Hepatocyte (in vitro differentiated cells): ENCODE measurements at regions not wholly inside any gene's neighbourhood (a gene's known extent, or its start where the extent isn't known, plus 50 kb on each side); places are given as distances from the start of the nearest gene placed in this dataset.

Experiments used
- DNase-seq: peaks from one replicate; pipeline ENCODE4 v3.0.0-alpha.2; 2016; ENCODE audit warnings: low spot score
- H2AFZ ChIP-seq: fragments of 200-600 bp; sonication (generic); 2 replicates; pipeline ENCODE4 v1.6.0; 2016; ENCODE audit warnings: antibody characterized with exemption, mild to moderate bottlenecking
- H3K27ac ChIP-seq: fragments of 200-600 bp; sonication (generic); 2 replicates; pipeline ENCODE4 v1.5.1; 2016; ENCODE audit warnings: mild to moderate bottlenecking
- H3K27me3 ChIP-seq: fragments of 200-600 bp; sonication (generic); 2 replicates; pipeline ENCODE4 v1.6.1; 2016
- H3K36me3 ChIP-seq: fragments of 200-600 bp; sonication (generic); replicated peaks from 2 replicates; pipeline ENCODE4 v1.5.1; 2016; ENCODE audit warnings: low read depth; ENCODE audit not compliant: insufficient read depth
- H3K4me1 ChIP-seq: fragments of 200-600 bp; sonication (generic); 2 replicates; pipeline ENCODE4 v1.5.1; 2016; ENCODE audit warnings: mild to moderate bottlenecking, moderate library complexity; ENCODE audit not compliant: insufficient read depth
- H3K4me2 ChIP-seq: fragments of 200-600 bp; sonication (generic); 2 replicates; pipeline ENCODE4 v1.6.0; 2016
- H3K4me3 ChIP-seq: fragments of 200-600 bp; sonication (generic); 2 replicates; pipeline ENCODE4 v1.5.1; 2016; ENCODE audit warnings: mild to moderate bottlenecking
- H3K79me2 ChIP-seq: fragments of 200-600 bp; sonication (generic); 2 replicates; pipeline ENCODE4 v1.6.0; 2017; ENCODE audit warnings: mild to moderate bottlenecking
- H3K9me2 ChIP-seq: fragments of 200-600 bp; sonication (generic); replicated peaks from 2 replicates; pipeline ENCODE4 v1.6.0; 2017; ENCODE audit warnings: mild to moderate bottlenecking; ENCODE audit not compliant: insufficient read depth
- H3K9me3 ChIP-seq: fragments of 200-600 bp; sonication (generic); 2 replicates; pipeline ENCODE4 v1.5.1; 2016; ENCODE audit warnings: low read depth, mild to moderate bottlenecking
- H4K20me1 ChIP-seq: fragments of 200-600 bp; sonication (generic); 2 replicates; pipeline ENCODE4 v1.6.0; 2016; ENCODE audit warnings: mild to moderate bottlenecking; ENCODE audit not compliant: insufficient read depth, poor library complexity, severe bottlenecking
- CTCF ChIP-seq: fragments of 200-600 bp; sonication (generic); IDR thresholded peaks from 2 replicates; pipeline ENCODE4 v1.5.1; 2016; ENCODE audit warnings: antibody characterized with exemption, mild to moderate bottlenecking; ENCODE audit not compliant: poor library complexity
- EZH2 ChIP-seq: fragments of 200-600 bp; sonication (generic); IDR thresholded peaks from 2 replicates; pipeline ENCODE4 v1.6.1; 2016; ENCODE audit warnings: antibody characterized with exemption, mild to moderate bottlenecking, borderline replicate concordance
- EZH2phosphoT487 ChIP-seq: fragments of 200-600 bp; sonication (generic); IDR thresholded peaks from one replicate; pipeline ENCODE4 v1.6.1; 2018; ENCODE audit warnings: antibody characterized with exemption, mild to moderate bottlenecking, low read depth, moderate library complexity; ENCODE audit not compliant: unreplicated experiment, severe bottlenecking
- WGBS: methylation state at CpG from one replicate; pipeline ENCODE4 v1.1.6; 2016; ENCODE audit warnings: low lambda C conversion rate; ENCODE audit errors: missing lambda C conversion rate; 5-methylcytosine and 5-hydroxymethylcytosine counted together

GRCh38 chr6:16849988-16850680 lies 88.9 kb upstream of the ATXN1 start:
- no peaks in the 10 kb centered on the region for H4K20me1 ChIP-seq
- H3K4me1 ChIP-seq = peaks cover 20% of the 10 kb centered on the region
- H3K9me3 ChIP-seq = no peaks in the 10 kb centered on the region
- peak overlapping the region; percentile 35 for H3K27ac ChIP-seq
- no peak overlapping the region for H3K4me3 ChIP-seq
- no peaks in the 10 kb centered on the region for H3K79me2 ChIP-seq
- no peak for DNase-seq
- H3K4me2 ChIP-seq = peak overlapping the region; percentile 35
- H2AFZ ChIP-seq = no peak overlapping the region
- no peaks in the 10 kb centered on the region for H3K9me2 ChIP-seq
- 53% methylated on average over 7 of the region's 7 CpGs for WGBS
- no peak for TF ChIP-seq EZH2phosphoT487
- TF ChIP-seq EZH2 = no peak
- no peaks in the 10 kb centered on the region for H3K27me3 ChIP-seq
- no peaks in the 10 kb centered on the region for H3K36me3 ChIP-seq

GRCh38 chr6:16849280-16849987 lies 88.2 kb upstream of the ATXN1 start:
- TF ChIP-seq EZH2phosphoT487 = no peak
- TF ChIP-seq CTCF = no peak
- no peak for TF ChIP-seq EZH2
- no peak overlapping the region for H3K4me3 ChIP-seq
- DNase-seq = peak; percentile 29
- no peak overlapping the region for H2AFZ ChIP-seq
- H3K79me2 ChIP-seq = no peaks in the 10 kb centered on the region
- peaks cover 20% of the 10 kb centered on the region for H3K4me1 ChIP-seq
- 36% methylated on average over 11 of the region's 11 CpGs for WGBS
- H3K9me2 ChIP-seq = no peaks in the 10 kb centered on the region
- H3K27me3 ChIP-seq = no peaks in the 10 kb centered on the region
- peak overlapping the region; percentile 35 for H3K4me2 ChIP-seq
- peak overlapping the region; percentile 35 for H3K27ac ChIP-seq
- H3K9me3 ChIP-seq = no peaks in the 10 kb centered on the region
- no peaks in the 10 kb centered on the region for H3K36me3 ChIP-seq
- no peaks in the 10 kb centered on the region for H4K20me1 ChIP-seq

GRCh38 chr6:16846399-16846778 lies 85.1 kb upstream of the ATXN1 start:
- H3K9me3 ChIP-seq = no peaks in the 10 kb centered on the region
- peaks cover 28% of the 10 kb centered on the region for H3K4me1 ChIP-seq
- no peaks in the 10 kb centered on the region for H4K20me1 ChIP-seq
- no peaks in the 10 kb centered on the region for H3K36me3 ChIP-seq
- TF ChIP-seq EZH2phosphoT487 (no peak), CTCF (no peak), EZH2 (no peak)
- H3K27ac ChIP-seq = no peak overlapping the region
- no peaks in the 10 kb centered on the region for H3K79me2 ChIP-seq
- H3K9me2 ChIP-seq = no peaks in the 10 kb centered on the region
- H3K27me3 ChIP-seq = no peaks in the 10 kb centered on the region
- no peak for DNase-seq
- H3K4me3 ChIP-seq = no peak overlapping the region
- no peak overlapping the region for H2AFZ ChIP-seq
- H3K4me2 ChIP-seq = no peak overlapping the region
- 83% methylated on average over 2 of the region's 2 CpGs for WGBS

GRCh38 chr6:16844183-16844582 lies 82.9 kb upstream of the ATXN1 start:
- Histone ChIP-seq H3K36me3 (no peaks in the 10 kb centered on the region), H3K4me1 (peaks cover 16% of the 10 kb centered on the region), H3K4me3 (no peak overlapping the region), H3K27me3 (no peaks in the 10 kb centered on the region), H4K20me1 (no peaks in the 10 kb centered on the region), H3K9me3 (no peaks in the 10 kb centered on the region), H3K27ac (no peak overlapping the region), H2AFZ (no peak overlapping the region), H3K9me2 (no peaks in the 10 kb centered on the region), H3K4me2 (no peak overlapping the region), H3K79me2 (no peaks in the 10 kb centered on the region)
- TF ChIP-seq EZH2 (no peak), EZH2phosphoT487 (no peak)
- DNase-seq = no peak
- 54% methylated on average over 5 of the region's 5 CpGs for WGBS
